NCI-H1105 (cell line): ENCODE measurements at regions not wholly inside any gene's neighbourhood (a gene's known extent, or its start where the extent isn't known, plus 50 kb on each side); places are given as distances from the start of the nearest gene placed in this dataset.

Source experiments
- DNase-seq: peaks from one replicate; lab custom pipeline; 2025; lab: John Stamatoyannopoulos, UW

GRCh38 chr3:69439643-69440270 is 53.9 kb upstream of the FRMD4B start:
- DNase-seq, result no peak

- no peak for DNase-seq
Observed at GRCh38 chr3:69438476-69438875, 52.6 kb upstream of the FRMD4B start.

DNA sequence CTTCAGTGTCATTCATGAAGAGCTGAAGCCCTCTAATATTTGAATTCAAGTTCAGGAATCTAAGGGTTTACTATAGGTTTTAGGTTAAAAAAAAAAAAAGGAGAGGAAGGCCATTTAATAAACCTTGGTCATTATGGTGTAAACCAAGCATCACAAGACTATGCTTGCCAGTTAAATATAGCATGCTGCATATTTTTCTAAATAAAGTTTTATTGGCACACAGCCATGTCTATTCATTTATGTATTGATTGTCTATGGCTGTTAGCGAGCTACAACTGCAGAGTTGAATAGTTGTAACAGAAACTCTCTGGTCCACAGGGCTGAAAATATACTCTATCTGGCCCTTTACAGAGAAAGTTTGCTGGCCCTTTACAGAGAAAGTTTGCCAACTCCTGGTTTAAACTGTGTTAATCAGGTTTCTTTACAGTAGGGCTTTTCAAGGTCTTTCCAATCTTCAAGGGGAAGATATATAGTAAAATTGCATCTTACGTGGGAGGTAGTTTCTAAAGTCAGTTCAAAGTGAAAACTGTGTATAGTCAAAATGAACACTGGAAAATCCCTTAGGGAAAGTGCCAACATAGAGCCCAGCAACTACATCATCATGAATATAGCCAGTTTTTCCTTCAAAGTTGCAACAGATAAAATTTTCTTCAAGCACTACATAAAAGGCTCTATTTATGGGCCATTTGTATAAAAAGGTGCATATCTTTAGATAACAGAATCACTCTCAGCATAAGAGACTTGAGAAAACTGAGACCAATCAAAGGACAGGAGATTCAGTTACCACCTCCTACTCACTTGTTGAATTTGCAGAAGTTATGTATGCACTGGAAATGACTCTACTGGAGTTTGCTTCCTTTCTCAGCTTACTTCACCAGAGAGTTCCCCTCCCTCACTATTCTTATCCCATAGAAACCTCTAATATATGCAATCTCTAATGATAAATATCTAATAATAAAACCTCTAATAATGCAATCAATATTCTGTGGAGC is 49.7 kb upstream of the FRMD4B start:
- DNase-seq, result no peak
